PC-3 (cell line): ENCODE measurements at regions not wholly inside any gene's neighbourhood (a gene's known extent, or its start where the extent isn't known, plus 50 kb on each side); places are given as distances from the start of the nearest gene placed in this dataset.

ENCODE experiments used
- ATAC-seq: fragments of 200-7000 bp; cut with Tn5 transposase; 2 replicates; pipeline ENCODE4 v1.9.1; 2020; ENCODE audit warnings: mild to moderate bottlenecking, moderate library complexity
- BruUV-seq: library from RNA; stranded (reverse); fragments of 400-500 nt; replicated peaks from 2 replicates; lab custom pipeline; 2021; lab: Mats Ljungman, UMichigan
- CTCF ChIA-PET: fragments of 300-600 bp; sonication (Branson Sonifier 250); formaldehyde crosslinking; loops from one replicate; lab custom pipeline; 2022; ENCODE audit warnings: antibody characterized with exemption; lab: Charles Lee
- POLR2A ChIA-PET: fragments of 300-600 bp; sonication (Branson Sonifier 250); formaldehyde crosslinking; loops from one replicate; lab custom pipeline; 2022; ENCODE audit warnings: antibody characterized with exemption; ENCODE audit not compliant: unreplicated experiment; lab: Charles Lee
- DNase-seq: peaks from one replicate; pipeline ENCODE4 v3.0.0-alpha.2; 2015
- H2AFZ ChIP-seq: fragments of 300-600 bp; sonication (generic); 2 replicates; pipeline ENCODE4 v1.6.0; 2016; ENCODE audit warnings: antibody characterized with exemption, low read length
- H3F3A ChIP-seq: fragments of 300-600 bp; sonication (generic); one replicate; pipeline ENCODE4 v1.6.0; 2017; ENCODE audit warnings: antibody characterized with exemption, low read length, control low read depth, mild to moderate bottlenecking; ENCODE audit not compliant: unreplicated experiment
- H3K27ac ChIP-seq: fragments of 300-600 bp; sonication (generic); 2 replicates; pipeline ENCODE4 v1.5.1; 2016; ENCODE audit warnings: mild to moderate bottlenecking, low read length
- H3K27me3 ChIP-seq: fragments of 300-600 bp; sonication (generic); 2 replicates; pipeline ENCODE4 v1.6.1; 2016; ENCODE audit warnings: low read length, mixed read lengths
- H3K36me3 ChIP-seq: fragments of 300-600 bp; sonication (generic); 2 replicates; pipeline ENCODE4 v1.6.1; 2016; ENCODE audit warnings: low read depth, mixed run types, low read length, mixed read lengths
- H3K4me1 ChIP-seq: fragments of 300-600 bp; sonication (generic); 2 replicates; pipeline ENCODE4 v1.5.1; 2016; ENCODE audit warnings: low read length; ENCODE audit not compliant: insufficient read depth
- H3K4me2 ChIP-seq: fragments of 300-600 bp; sonication (generic); 2 replicates; pipeline ENCODE4 v1.6.0; 2016; ENCODE audit warnings: low read length
- H3K4me3 ChIP-seq: fragments of 300-600 bp; sonication (generic); 2 replicates; pipeline ENCODE4 v1.5.1; 2016; ENCODE audit warnings: mild to moderate bottlenecking, low read length, mixed read lengths
- H3K79me2 ChIP-seq: fragments of 300-600 bp; sonication (generic); 2 replicates; pipeline ENCODE4 v1.6.1; 2017; ENCODE audit warnings: low read length, mixed read lengths
- H3K9ac ChIP-seq: fragments of 300-600 bp; sonication (generic); 2 replicates; pipeline ENCODE4 v1.6.0; 2016; ENCODE audit warnings: mild to moderate bottlenecking, low read length
- H3K9me2 ChIP-seq: fragments of 300-600 bp; sonication (generic); replicated peaks from 2 replicates; pipeline ENCODE4 v1.6.1; 2016; ENCODE audit warnings: mixed run types, low read length, mixed read lengths
- H3K9me3 ChIP-seq: fragments of 300-600 bp; sonication (generic); 2 replicates; pipeline ENCODE4 v1.6.1; 2016; ENCODE audit warnings: low read length, mixed read lengths
- H4K20me1 ChIP-seq: fragments of 300-600 bp; sonication (generic); 2 replicates; pipeline ENCODE4 v1.6.1; 2016; ENCODE audit warnings: low read length, mixed read lengths
- CTCF ChIP-seq: fragments of 300-600 bp; sonication (generic); conservative IDR thresholded peaks from 2 replicates; pipeline ENCODE4 v1.5.1; 2017; ENCODE audit warnings: antibody characterized with exemption, low read depth, mild to moderate bottlenecking, low read length
- EZH2 ChIP-seq: fragments of 300-600 bp; sonication (generic); IDR thresholded peaks from one replicate; pipeline ENCODE4 v1.6.1; 2017; ENCODE audit warnings: antibody characterized with exemption, mild to moderate bottlenecking, low read length; ENCODE audit not compliant: unreplicated experiment
- EZH2phosphoT487 ChIP-seq: fragments of 300-600 bp; sonication (generic); IDR thresholded peaks from 2 replicates; pipeline ENCODE4 v1.6.1; 2018; ENCODE audit warnings: mild to moderate bottlenecking, antibody characterized with exemption, low read length, borderline replicate concordance
- intact Hi-C: fragments of 100-400 bp; cut with micrococcal nuclease; formaldehyde crosslinking; loops from 2 replicates; pipeline ENCODE4 v1.9.0; 2023

GRCh38 chr9:115398996-115399395, 281.0 kb upstream of the TNC start:
- Histone ChIP-seq H3K27ac (no peak overlapping the region), H3K9me3 (no peaks in the 10 kb centered on the region), H3F3A (no peaks in the 10 kb centered on the region), H3K36me3 (no peaks in the 10 kb centered on the region), H3K9ac (no peak overlapping the region), H3K27me3 (no peaks in the 10 kb centered on the region), H3K4me3 (no peak overlapping the region), H2AFZ (no peak overlapping the region), H3K4me2 (no peak overlapping the region), H3K9me2 (no peaks in the 10 kb centered on the region), H3K4me1 (peaks cover 33% of the 10 kb centered on the region), H3K79me2 (no peaks in the 10 kb centered on the region), H4K20me1 (no peaks in the 10 kb centered on the region)
- no peak for DNase-seq
- POLR2A ChIA-PET, result no interaction called here
- TF ChIP-seq CTCF (no peak), EZH2phosphoT487 (no peak), EZH2 (no peak)
- CTCF ChIA-PET, result no interaction called here
- intact Hi-C loops, result loop anchor here (5.0 kb wide), 1 partner anchor 98 kb away; no protein-coding TSS in a partner anchor
- no peak for ATAC-seq
- BruUV-seq, result no TSS peak

- H3K9me3 ChIP-seq, result no peaks in the 10 kb centered on the region
- H3K9ac ChIP-seq, result no peak overlapping the region
- no peaks in the 10 kb centered on the region for H3F3A ChIP-seq
- no peak overlapping the region for H3K4me3 ChIP-seq
- no peaks in the 10 kb centered on the region for H3K27me3 ChIP-seq
- CTCF ChIA-PET, result no interaction called here
- no peak overlapping the region for H2AFZ ChIP-seq
- no peaks in the 10 kb centered on the region for H3K79me2 ChIP-seq
- no peak overlapping the region for H3K4me2 ChIP-seq
- ATAC-seq (no peak), DNase-seq (no peak)
- H3K9me2 ChIP-seq, result no peaks in the 10 kb centered on the region
- POLR2A ChIA-PET, result no interaction called here
- TF ChIP-seq EZH2phosphoT487, result no peak
- no peak for TF ChIP-seq CTCF
- no peak for TF ChIP-seq EZH2
- H3K4me1 ChIP-seq, result peaks cover 25% of the 10 kb centered on the region
- intact Hi-C loops, result loop anchor here (10.0 kb wide), 1 partner anchor 54 kb away; no protein-coding TSS in a partner anchor
- H3K36me3 ChIP-seq, result no peaks in the 10 kb centered on the region
- H4K20me1 ChIP-seq, result no peaks in the 10 kb centered on the region
- no TSS peak for BruUV-seq
- no peak overlapping the region for H3K27ac ChIP-seq
Observed at GRCh38 chr9:115400796-115401195, 282.8 kb upstream of the TNC start.

- ChIA-PET CTCF (no interaction called here), POLR2A (no interaction called here)
- Histone ChIP-seq H3K36me3 (no peaks in the 10 kb centered on the region), H3K9me2 (no peaks in the 10 kb centered on the region), H3K4me3 (no peak overlapping the region), H3K9me3 (no peaks in the 10 kb centered on the region), H3K4me2 (no peak overlapping the region), H2AFZ (no peak overlapping the region), H3K9ac (no peak overlapping the region), H4K20me1 (no peaks in the 10 kb centered on the region), H3K27ac (no peak overlapping the region), H3K4me1 (peaks cover 14% of the 10 kb centered on the region), H3K27me3 (no peaks in the 10 kb centered on the region), H3K79me2 (no peaks in the 10 kb centered on the region), H3F3A (no peaks in the 10 kb centered on the region)
- ATAC-seq, result no peak
- no peak for DNase-seq
- TF ChIP-seq CTCF (no peak), EZH2phosphoT487 (no peak), EZH2 (no peak)
- no TSS peak for BruUV-seq
- intact Hi-C loops, result loop anchor here (10.0 kb wide), 1 partner anchor 53 kb away; no protein-coding TSS in a partner anchor
Observed at GRCh38 chr9:115401756-115402327, 283.9 kb upstream of the TNC start.
